ENCODE measurements at regions not wholly inside any gene's neighbourhood (a gene's known extent, or its start where the extent isn't known, plus 50 kb on each side); places are given as distances from the start of the nearest gene placed in this dataset.

- no peak for DNase-seq (ENCODE audit: low read depth)
- no peak for TF ChIP-seq CTCF (conservative IDR thresholded peaks at IDR 0.05; ENCODE audit: low read depth, low read length)
- no peak overlapping the region for H3K4me3 ChIP-seq (ENCODE audit: low read depth, low read length)
Measured at GRCh38 chr1:172979828-172980227, 70.9 kb downstream of the TNFSF18 start.

DNA sequence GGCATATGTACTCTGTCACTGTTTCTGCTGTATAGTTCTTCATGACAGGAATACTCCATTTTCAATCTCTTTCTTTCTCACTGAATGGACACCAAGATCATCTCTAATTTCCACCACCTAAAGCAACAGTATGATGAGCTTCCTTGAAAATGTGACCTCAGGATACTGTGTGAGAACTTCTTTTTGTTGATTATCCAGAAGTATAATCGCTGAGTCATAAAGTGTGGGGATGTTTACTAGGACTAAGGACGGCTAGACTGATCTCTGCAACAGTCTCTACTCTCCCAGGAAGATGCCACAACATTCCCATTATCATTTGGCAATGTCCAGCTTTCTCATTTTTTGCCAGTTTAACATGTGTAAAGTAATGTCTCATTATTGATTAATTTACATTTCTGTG, 70.3 kb downstream of the TNFSF18 start:
- DNase-seq (ENCODE audit: low read depth), result no peak
- no peak for TF ChIP-seq CTCF (conservative IDR thresholded peaks at IDR 0.05; ENCODE audit: low read depth, low read length)
- no peak overlapping the region for H3K4me3 ChIP-seq (ENCODE audit: low read depth, low read length)

DNA sequence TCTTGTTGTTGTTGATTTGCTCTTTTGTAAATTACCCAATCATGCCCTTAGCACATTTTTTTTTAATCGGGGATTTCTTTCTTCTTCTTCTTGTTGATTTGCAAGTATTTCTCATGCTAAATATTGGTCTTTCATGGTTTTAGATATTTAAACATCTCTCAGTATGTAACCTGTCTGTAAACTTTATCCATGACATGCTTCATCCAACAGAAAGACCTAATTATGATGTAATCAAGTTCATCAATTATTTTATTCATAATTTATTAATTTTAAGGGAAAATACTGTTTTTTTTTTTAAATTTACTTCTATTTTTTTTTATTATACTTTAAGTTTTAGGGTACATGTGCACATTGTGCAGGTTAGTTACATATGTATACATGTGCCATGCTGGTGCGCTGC, 69.8 kb downstream of the TNFSF18 start:
- no peak overlapping the region for H3K4me3 ChIP-seq (ENCODE audit: low read depth, low read length)
- no peak for TF ChIP-seq CTCF (conservative IDR thresholded peaks at IDR 0.05; ENCODE audit: low read depth, low read length)
- DNase-seq (ENCODE audit: low read depth), result no peak
